Left cardiac atrium (tissue), 4 donors: ENCODE measurements at regions not wholly inside any gene's neighbourhood (a gene's known extent, or its start where the extent isn't known, plus 50 kb on each side); places are given as distances from the start of the nearest gene placed in this dataset.
A peak's percentile ranks its signal among the peaks of the same experiment; 100 is the strongest.

Experiments used
- ATAC-seq, 2 donors: fragments of 200-7000 bp; cut with Tn5 transposase; one replicate each; pipeline ENCODE4 v1.9.1; 2020; ENCODE audit warnings: mild to moderate bottlenecking in 2 of 2, moderate library complexity in 2 of 2
- DNase-seq: peaks from one replicate; pipeline ENCODE4 v3.0.0-alpha.2; 2020
- intact Hi-C, 2 donors: fragments of 100-400 bp; cut with DNase I; formaldehyde crosslinking; loops; one replicate each; pipeline versions ENCODE4 v1.14.1 to v1.15.1; 2022 to 2023
- donor health status: DM: no; HTN: yes; CAD: no.
- donor health status: DM: no; HTN: yes; CAD: no; lungs with severe emphysema.
- donor health status: DM: yes; HTN: yes; CAD: no.
- donor health status: Dilated cardiomyopathy.

- DNase-seq (no peak), ATAC-seq (peak; percentile 27 to 31)
- intact Hi-C loops: no loop called here
Observed at GRCh38 chr17:72412650-72413076, 291.8 kb downstream of the SOX9 start.

- DNase-seq: no peak
- no peak for ATAC-seq
- intact Hi-C loops: no loop called here
Observed at GRCh38 chr17:72413077-72414031, 292.5 kb downstream of the SOX9 start.

- DNase-seq (no peak), ATAC-seq (no peak)
- intact Hi-C loops: no loop called here
Observed at GRCh38 chr17:72414032-72414396, 293.2 kb downstream of the SOX9 start.

- ATAC-seq (peak in 1 of 2 donors; percentile 39), DNase-seq (no peak)
- intact Hi-C loops: no loop called here
Observed at GRCh38 chr17:72414967-72415853, 294.4 kb downstream of the SOX9 start.

- intact Hi-C loops: no loop called here
- no peak for ATAC-seq
- no peak for DNase-seq
Observed at GRCh38 chr17:72416054-72416675, 295.3 kb downstream of the SOX9 start.

- no peak for ATAC-seq
- no peak for DNase-seq
- intact Hi-C loops: no loop called here
Observed at GRCh38 chr17:72416905-72417304, 296.1 kb downstream of the SOX9 start.

- ATAC-seq: no peak
- DNase-seq: no peak
- intact Hi-C loops: no loop called here
Observed at GRCh38 chr17:72417627-72418026, 296.8 kb downstream of the SOX9 start.

- DNase-seq (no peak), ATAC-seq (no peak)
- intact Hi-C loops: no loop called here
Observed at GRCh38 chr17:72419866-72420774, 299.3 kb downstream of the SOX9 start.

- DNase-seq (no peak), ATAC-seq (no peak)
- intact Hi-C loops: no loop called here
Observed at GRCh38 chr17:72420775-72421127, 299.9 kb downstream of the SOX9 start.

- intact Hi-C loops: no loop called here
- DNase-seq (peak; percentile 44), ATAC-seq (peak in 1 of 2 donors; percentile 73)
Observed at GRCh38 chr17:72421128-72422092, 300.6 kb downstream of the SOX9 start.

GRCh38 chr17:72422204-72422504 is 301.3 kb downstream of the SOX9 start:
- DNase-seq (no peak), ATAC-seq (no peak)
- intact Hi-C loops: no loop called here

GRCh38 chr17:72422505-72423285 is 301.9 kb downstream of the SOX9 start:
- intact Hi-C loops: no loop called here
- DNase-seq (peak; percentile 80), ATAC-seq (peak; percentile 86 to 87)

GRCh38 chr17:72423286-72423589 is 302.4 kb downstream of the SOX9 start:
- ATAC-seq (no peak), DNase-seq (no peak)
- intact Hi-C loops: no loop called here

- ATAC-seq (no peak), DNase-seq (no peak)
- intact Hi-C loops: no loop called here
Observed at GRCh38 chr17:72423718-72424117, 302.9 kb downstream of the SOX9 start.

GRCh38 chr17:72424505-72425117 is 303.8 kb downstream of the SOX9 start:
- ATAC-seq: no peak
- DNase-seq: no peak
- intact Hi-C loops: no loop called here

GRCh38 chr17:72425133-72425793 is 304.4 kb downstream of the SOX9 start:
- intact Hi-C loops: no loop called here
- DNase-seq (no peak), ATAC-seq (no peak)
